Mesendoderm (in vitro differentiated cells): ENCODE measurements at regions not wholly inside any gene's neighbourhood (a gene's known extent, or its start where the extent isn't known, plus 50 kb on each side); places are given as distances from the start of the nearest gene placed in this dataset.
"Not testable (repeated sequence)": the region's sequence is repeated elsewhere in the genome, so short reads cannot be mapped to it uniquely, and the experiment has no call there.

Experiments
- DNase-seq: peaks from one replicate; pipeline ENCODE4 v3.0.0; 2013
- H2AK5ac ChIP-seq: 2 replicates; pipeline ENCODE4 v1.6.1; 2013; ENCODE audit warnings: low read length, inconsistent platforms
- H2BK120ac ChIP-seq: 2 replicates; pipeline ENCODE4 v1.6.1; 2013; ENCODE audit warnings: low read depth, mild to moderate bottlenecking, low read length, moderate library complexity, mixed read lengths
- H2BK15ac ChIP-seq: replicated peaks from 2 replicates; pipeline ENCODE4 v1.6.1; 2013; ENCODE audit warnings: low read depth, mild to moderate bottlenecking, moderate library complexity
- H2BK5ac ChIP-seq: 2 replicates; pipeline ENCODE4 v1.6.1; 2013; ENCODE audit warnings: low read length, inconsistent platforms
- H3K18ac ChIP-seq: 2 replicates; pipeline ENCODE4 v1.6.1; 2013; ENCODE audit warnings: mild to moderate bottlenecking, low read length, mixed read lengths
- H3K23ac ChIP-seq: one replicate; pipeline ENCODE4 v1.6.1; 2013; ENCODE audit warnings: low read length
- H3K27ac ChIP-seq: 2 replicates; pipeline ENCODE4 v1.5.1; 2013; ENCODE audit warnings: low read depth, mild to moderate bottlenecking, inconsistent platforms, low read length, moderate library complexity
- H3K27me3 ChIP-seq: 2 replicates; pipeline ENCODE4 v1.6.1; 2013; ENCODE audit warnings: low read length, control low read depth, mild to moderate bottlenecking, inconsistent platforms; ENCODE audit not compliant: insufficient read depth, poor library complexity
- H3K36me3 ChIP-seq: 2 replicates; pipeline ENCODE4 v1.6.1; 2013; ENCODE audit warnings: low read length, inconsistent platforms; ENCODE audit not compliant: control insufficient read depth, insufficient read depth
- H3K4ac ChIP-seq: one replicate; pipeline ENCODE4 v1.6.1; 2013; ENCODE audit warnings: low read depth, mild to moderate bottlenecking, low read length, moderate library complexity
- H3K4me1 ChIP-seq: 2 replicates; pipeline ENCODE4 v1.6.1; 2013; ENCODE audit warnings: low read depth, low read length, inconsistent platforms; ENCODE audit not compliant: control insufficient read depth
- H3K4me2 ChIP-seq: 2 replicates; pipeline ENCODE4 v1.6.1; 2013; ENCODE audit warnings: low read length
- H3K4me3 ChIP-seq: 2 replicates; pipeline ENCODE4 v1.5.1; 2013; ENCODE audit warnings: mild to moderate bottlenecking, low read length
- H3K56ac ChIP-seq: one replicate; pipeline ENCODE4 v1.6.1; 2013; ENCODE audit warnings: low read length
- H3K79me1 ChIP-seq: 2 replicates; pipeline ENCODE4 v1.6.1; 2013; ENCODE audit warnings: low read length, inconsistent platforms
- H3K79me2 ChIP-seq: 2 replicates; pipeline ENCODE4 v1.6.1; 2013; ENCODE audit warnings: mild to moderate bottlenecking, low read length; ENCODE audit not compliant: control insufficient read depth, insufficient read depth
- H3K9ac ChIP-seq: 2 replicates; pipeline ENCODE4 v1.6.1; 2013; ENCODE audit warnings: low read length, inconsistent platforms
- H4K5ac ChIP-seq: one replicate; pipeline ENCODE4 v1.6.1; 2013; ENCODE audit warnings: low read length
- H4K8ac ChIP-seq: one replicate; pipeline ENCODE4 v1.6.1; 2013; ENCODE audit warnings: low read depth, mild to moderate bottlenecking, control low read depth, low read length, moderate library complexity
- WGBS: extraction: QIAGEN DNeasy Blood & Tissue Kit; methylation state at CpG from one replicate; pipeline ENCODE4 v1.1.7; 2013; ENCODE audit warnings: low lambda C conversion rate, missing lambda C conversion rate; ENCODE audit not compliant: insufficient coverage; ENCODE audit errors: extremely low coverage; 5-methylcytosine and 5-hydroxymethylcytosine counted together

- H3K4me2 ChIP-seq, H3K4ac ChIP-seq, H3K9ac ChIP-seq, H2BK5ac ChIP-seq, H3K4me1 ChIP-seq, H2BK120ac ChIP-seq, H2BK15ac ChIP-seq, H2AK5ac ChIP-seq, H3K56ac ChIP-seq, H4K8ac ChIP-seq, H3K27me3 ChIP-seq, H4K5ac ChIP-seq, H3K27ac ChIP-seq, H3K79me1 ChIP-seq, H3K23ac ChIP-seq, H3K18ac ChIP-seq, H3K79me2 ChIP-seq, H3K4me3 ChIP-seq, H3K36me3 ChIP-seq, DNase-seq: not testable (repeated sequence)
- no CpG with 5 or more reads among the region's 3 CpGs for WGBS
Measured at GRCh38 chr7:76723928-76724327, 96.8 kb upstream of the POMZP3 start.

- H3K4ac ChIP-seq, H3K27me3 ChIP-seq, H3K4me1 ChIP-seq, H3K9ac ChIP-seq, H3K4me3 ChIP-seq, H2BK120ac ChIP-seq, H3K27ac ChIP-seq, H2AK5ac ChIP-seq, H2BK15ac ChIP-seq, H3K79me2 ChIP-seq, H3K56ac ChIP-seq, H3K18ac ChIP-seq, H4K8ac ChIP-seq, H3K4me2 ChIP-seq, H4K5ac ChIP-seq, H2BK5ac ChIP-seq, H3K36me3 ChIP-seq, H3K79me1 ChIP-seq, H3K23ac ChIP-seq, DNase-seq: not testable (repeated sequence)
- whole genome bisulfite sequencing, result no CpG with 5 or more reads among the region's 4 CpGs
Measured at GRCh38 chr7:76716551-76716950, 89.5 kb upstream of the POMZP3 start.

- not testable (repeated sequence) for H3K27me3 ChIP-seq, DNase-seq
Measured at GRCh38 chr7:76712926-76713325, 85.8 kb upstream of the POMZP3 start.

GRCh38 chr7:76711648-76712047 lies 84.6 kb upstream of the POMZP3 start:
- not testable (repeated sequence) for H3K18ac ChIP-seq, H3K56ac ChIP-seq, H3K4ac ChIP-seq, H4K5ac ChIP-seq, H3K36me3 ChIP-seq, H4K8ac ChIP-seq, H2AK5ac ChIP-seq, H3K4me3 ChIP-seq, H3K27me3 ChIP-seq, H3K79me2 ChIP-seq, DNase-seq, H2BK15ac ChIP-seq, H3K4me1 ChIP-seq, H3K79me1 ChIP-seq, H2BK5ac ChIP-seq, H3K27ac ChIP-seq, H3K9ac ChIP-seq, H2BK120ac ChIP-seq, H3K23ac ChIP-seq, H3K4me2 ChIP-seq
- no CpG with 5 or more reads among the region's 2 CpGs for WGBS

More at GRCh38 chr7:76712926-76713325, 85.8 kb upstream of the POMZP3 start:
- not testable (repeated sequence) for H3K4me2 ChIP-seq, H2BK15ac ChIP-seq, H3K23ac ChIP-seq, H2BK120ac ChIP-seq, H3K79me1 ChIP-seq, H3K4me1 ChIP-seq, H4K8ac ChIP-seq, H3K4ac ChIP-seq, H3K79me2 ChIP-seq, H4K5ac ChIP-seq, H3K36me3 ChIP-seq, H3K18ac ChIP-seq, H2AK5ac ChIP-seq, H3K9ac ChIP-seq, H2BK5ac ChIP-seq, H3K27ac ChIP-seq, H3K4me3 ChIP-seq, H3K56ac ChIP-seq
- no CpG with 5 or more reads among the region's 3 CpGs for WGBS

GRCh38 chr7:76709703-76710102 lies 82.6 kb upstream of the POMZP3 start:
- H3K23ac ChIP-seq, result not testable (repeated sequence)

GRCh38 chr7:76708446-76708845 lies 81.4 kb upstream of the POMZP3 start:
- not testable (repeated sequence) for H4K8ac ChIP-seq, H3K79me2 ChIP-seq, H3K27me3 ChIP-seq, H3K27ac ChIP-seq, H3K56ac ChIP-seq, H2BK5ac ChIP-seq, H3K79me1 ChIP-seq, H4K5ac ChIP-seq, H3K18ac ChIP-seq, H3K9ac ChIP-seq, DNase-seq, H3K4me2 ChIP-seq, H3K4me3 ChIP-seq, H3K23ac ChIP-seq, H3K4ac ChIP-seq, H2BK15ac ChIP-seq, H2BK120ac ChIP-seq, H2AK5ac ChIP-seq, H3K4me1 ChIP-seq, H3K36me3 ChIP-seq
- no CpG with 5 or more reads among the region's 2 CpGs for WGBS

More at GRCh38 chr7:76709703-76710102, 82.6 kb upstream of the POMZP3 start:
- H3K56ac ChIP-seq, H3K4me2 ChIP-seq, H3K79me2 ChIP-seq, H3K27me3 ChIP-seq, H4K5ac ChIP-seq, H3K18ac ChIP-seq, H2AK5ac ChIP-seq, H3K9ac ChIP-seq, H3K4me3 ChIP-seq, H4K8ac ChIP-seq, H3K79me1 ChIP-seq, H3K4ac ChIP-seq, H3K36me3 ChIP-seq, H2BK5ac ChIP-seq, H2BK120ac ChIP-seq, H3K27ac ChIP-seq, H3K4me1 ChIP-seq, H2BK15ac ChIP-seq: not testable (repeated sequence)
- DNase-seq, result peak; percentile 68
- no CpG with 5 or more reads among the region's 1 CpG for WGBS
